ENCODE measurements at regions not wholly inside any gene's neighbourhood (a gene's known extent, or its start where the extent isn't known, plus 50 kb on each side); places are given as distances from the start of the nearest gene placed in this dataset.

DNA sequence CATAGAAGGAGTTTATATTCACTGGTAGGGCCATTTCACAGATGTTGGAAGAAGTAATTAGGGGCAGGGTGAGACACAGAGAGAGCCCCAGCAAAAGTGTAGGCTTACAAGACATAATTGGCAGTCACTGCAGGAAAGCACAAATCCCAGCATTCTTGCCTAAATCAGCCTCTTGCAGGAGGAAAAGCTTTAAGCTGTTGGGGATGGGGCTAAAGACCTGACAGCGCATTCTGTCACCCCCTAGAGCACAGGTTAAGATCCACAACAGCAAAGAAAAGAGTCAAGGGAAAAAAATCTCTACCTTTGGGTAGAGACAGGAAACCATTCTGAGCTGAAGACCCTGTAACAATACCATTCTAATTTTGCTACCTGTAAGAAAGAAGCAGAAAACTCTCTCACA is 409.0 kb downstream of the DAD1 start:
- TF ChIP-seq SP1 (IDR thresholded peaks at IDR 0.05; ENCODE audit: low read depth, low read length) (no peak), POLR2AphosphoS5 (IDR thresholded peaks at IDR 0.05; ENCODE audit: low read depth, low read length) (no peak), CEBPB (IDR thresholded peaks at IDR 0.05; ENCODE audit: low read depth, low read length) (no peak), CREB1 (IDR thresholded peaks at IDR 0.05) (no peak), BRCA1 (IDR thresholded peaks at IDR 0.05; ENCODE audit: low read depth, low read length) (no peak)
- TF ChIP-seq, protein P1, sequence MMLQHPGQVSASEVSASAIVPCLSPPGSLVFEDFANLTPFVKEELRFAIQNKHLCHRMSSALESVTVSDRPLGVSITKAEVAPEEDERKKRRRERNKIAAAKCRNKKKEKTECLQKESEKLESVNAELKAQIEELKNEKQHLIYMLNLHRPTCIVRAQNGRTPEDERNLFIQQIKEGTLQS (IDR thresholded peaks at IDR 0.05; ENCODE audit: insufficient read depth, low read depth, low read length) = no peak
- TF ChIP-seq, protein P2, sequence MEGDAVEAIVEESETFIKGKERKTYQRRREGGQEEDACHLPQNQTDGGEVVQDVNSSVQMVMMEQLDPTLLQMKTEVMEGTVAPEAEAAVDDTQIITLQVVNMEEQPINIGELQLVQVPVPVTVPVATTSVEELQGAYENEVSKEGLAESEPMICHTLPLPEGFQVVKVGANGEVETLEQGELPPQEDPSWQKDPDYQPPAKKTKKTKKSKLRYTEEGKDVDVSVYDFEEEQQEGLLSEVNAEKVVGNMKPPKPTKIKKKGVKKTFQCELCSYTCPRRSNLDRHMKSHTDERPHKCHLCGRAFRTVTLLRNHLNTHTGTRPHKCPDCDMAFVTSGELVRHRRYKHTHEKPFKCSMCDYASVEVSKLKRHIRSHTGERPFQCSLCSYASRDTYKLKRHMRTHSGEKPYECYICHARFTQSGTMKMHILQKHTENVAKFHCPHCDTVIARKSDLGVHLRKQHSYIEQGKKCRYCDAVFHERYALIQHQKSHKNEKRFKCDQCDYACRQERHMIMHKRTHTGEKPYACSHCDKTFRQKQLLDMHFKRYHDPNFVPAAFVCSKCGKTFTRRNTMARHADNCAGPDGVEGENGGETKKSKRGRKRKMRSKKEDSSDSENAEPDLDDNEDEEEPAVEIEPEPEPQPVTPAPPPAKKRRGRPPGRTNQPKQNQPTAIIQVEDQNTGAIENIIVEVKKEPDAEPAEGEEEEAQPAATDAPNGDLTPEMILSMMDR (IDR thresholded peaks at IDR 0.05; ENCODE audit: control extremely low read depth in 1 of 3, insufficient read depth in 1 of 3, low read depth in 1 of 3, low read length in 3 of 3) = peak in 2 of 3 experiments; percentile 28 to 45; a peak in 2 of 4 replicates
